GM19099 (cell line): ENCODE measurements at regions not wholly inside any gene's neighbourhood (a gene's known extent, or its start where the extent isn't known, plus 50 kb on each side); places are given as distances from the start of the nearest gene placed in this dataset.

Source experiments
- POLR2A ChIP-seq: IDR thresholded peaks from 3 replicates; pipeline ENCODE4 v1.6.1; 2011; ENCODE audit warnings: low read depth; ENCODE audit not compliant: insufficient read length; ENCODE audit errors: extremely low read depth

DNA sequence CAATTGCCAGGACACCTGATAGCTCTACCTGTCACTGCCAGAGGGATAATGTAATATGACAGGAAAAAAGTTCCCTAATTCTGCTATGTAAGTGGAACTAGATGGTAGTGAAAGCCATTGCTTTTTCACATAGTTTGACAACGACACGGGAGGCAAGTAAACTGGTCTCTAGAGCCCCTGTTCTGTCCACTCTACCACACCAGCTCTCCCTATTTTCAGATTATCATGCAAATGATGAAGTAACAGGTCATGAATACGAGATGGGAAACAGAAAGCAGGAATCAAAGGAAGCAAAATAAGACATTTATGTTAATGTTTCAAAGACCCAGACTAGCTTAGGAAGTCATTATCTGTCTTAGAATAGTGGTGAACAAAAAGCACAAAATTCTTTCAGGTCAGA lies 56.2 kb downstream of the TAF11L14 start:
- no peak for TF ChIP-seq POLR2A

DNA sequence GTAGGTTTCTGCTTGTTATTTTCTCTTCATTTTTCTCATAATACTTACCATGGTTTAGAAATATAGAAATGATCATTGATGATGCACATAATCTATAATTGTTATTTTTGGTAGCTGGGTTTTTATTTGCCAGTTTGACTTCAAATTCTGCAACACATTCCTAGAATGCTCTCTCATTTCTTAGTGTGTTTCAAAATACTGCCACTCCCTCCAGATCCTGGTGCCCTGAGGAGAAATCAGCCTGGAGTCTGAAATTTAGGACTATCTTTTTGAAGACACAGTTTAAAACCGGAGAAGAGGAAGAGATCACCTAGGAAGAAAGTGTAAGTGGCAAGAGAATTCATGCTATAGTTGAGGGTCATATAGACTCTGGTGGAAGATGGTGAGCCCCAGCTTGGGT lies 57.5 kb downstream of the TAF11L14 start:
- no peak for TF ChIP-seq POLR2A

DNA sequence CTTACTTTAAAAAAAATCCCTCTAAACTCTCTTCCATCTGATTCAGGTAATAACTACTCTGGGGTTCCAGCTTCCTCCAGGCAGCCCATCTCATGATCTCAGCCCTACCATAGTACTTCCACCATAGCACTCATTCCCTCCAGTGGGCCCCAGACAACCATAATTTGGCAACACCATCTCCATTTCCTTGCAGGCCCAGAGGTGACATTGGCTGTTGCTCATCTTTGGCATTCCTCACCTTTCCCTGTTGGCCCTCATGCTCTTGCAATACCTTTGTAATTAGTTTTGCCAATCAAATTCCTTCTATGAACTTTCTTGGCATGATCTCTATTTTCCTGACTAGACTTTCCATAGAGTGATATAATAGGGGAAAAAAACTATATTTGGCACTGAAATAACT lies 60.1 kb downstream of the TAF11L14 start:
- TF ChIP-seq POLR2A = no peak

DNA sequence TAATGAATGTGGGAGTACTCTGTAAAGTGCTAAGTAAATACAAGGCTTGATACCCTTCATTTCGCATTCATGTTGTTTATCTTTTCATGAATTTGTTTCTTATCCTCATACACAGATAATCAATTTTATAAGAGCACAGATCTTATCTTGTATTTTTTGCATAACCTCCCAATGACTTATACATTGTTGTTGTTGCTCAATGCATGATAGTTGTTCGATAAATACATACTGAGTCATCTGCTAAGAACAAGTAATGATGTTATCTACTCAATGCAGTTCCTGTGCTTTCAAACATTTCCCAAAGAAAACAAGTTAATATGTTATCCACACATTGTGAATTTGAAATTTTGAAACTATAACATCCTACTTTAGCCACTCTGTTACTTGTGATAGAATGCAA lies 60.7 kb downstream of the TAF11L14 start:
- no peak for TF ChIP-seq POLR2A

DNA sequence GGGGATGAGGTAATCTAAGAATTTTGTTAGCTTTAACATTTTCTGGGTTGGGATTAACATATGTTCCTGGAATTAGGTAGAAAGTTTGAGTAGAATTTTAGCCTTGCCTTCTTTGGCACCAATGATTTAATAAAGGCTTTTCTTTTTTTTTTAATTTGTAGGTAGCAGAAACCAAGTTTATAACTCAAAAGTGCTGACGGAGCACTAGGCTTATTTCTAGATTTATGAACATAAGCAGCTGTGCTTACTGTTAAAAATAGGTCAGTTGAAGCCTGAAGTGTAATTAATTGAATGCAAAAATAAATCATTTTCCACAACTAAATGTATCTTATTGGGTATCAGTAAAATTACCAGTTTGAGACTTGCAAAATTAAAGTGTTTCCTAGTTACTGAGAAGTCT lies 62.4 kb downstream of the TAF11L14 start:
- no peak for TF ChIP-seq POLR2A

DNA sequence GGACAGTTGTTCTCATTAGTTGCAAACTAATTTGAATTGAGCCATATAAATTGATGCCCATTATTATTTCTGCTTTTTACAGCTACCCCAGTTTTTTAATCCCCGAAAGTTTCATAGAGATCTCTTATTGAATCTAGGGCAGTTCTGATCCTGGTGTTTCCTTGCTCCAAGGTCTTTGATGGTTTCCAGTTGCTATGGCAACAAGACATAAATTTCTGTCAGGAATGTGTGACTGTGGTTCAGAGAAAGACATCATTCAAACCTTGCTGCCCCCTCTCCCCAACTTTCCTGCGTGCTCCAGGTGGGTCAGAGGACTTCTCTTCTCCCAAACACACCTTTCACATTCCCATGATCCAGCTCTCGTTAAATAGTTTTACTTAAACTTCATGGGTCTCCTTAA lies 63.4 kb downstream of the TAF11L14 start:
- no peak for TF ChIP-seq POLR2A

DNA sequence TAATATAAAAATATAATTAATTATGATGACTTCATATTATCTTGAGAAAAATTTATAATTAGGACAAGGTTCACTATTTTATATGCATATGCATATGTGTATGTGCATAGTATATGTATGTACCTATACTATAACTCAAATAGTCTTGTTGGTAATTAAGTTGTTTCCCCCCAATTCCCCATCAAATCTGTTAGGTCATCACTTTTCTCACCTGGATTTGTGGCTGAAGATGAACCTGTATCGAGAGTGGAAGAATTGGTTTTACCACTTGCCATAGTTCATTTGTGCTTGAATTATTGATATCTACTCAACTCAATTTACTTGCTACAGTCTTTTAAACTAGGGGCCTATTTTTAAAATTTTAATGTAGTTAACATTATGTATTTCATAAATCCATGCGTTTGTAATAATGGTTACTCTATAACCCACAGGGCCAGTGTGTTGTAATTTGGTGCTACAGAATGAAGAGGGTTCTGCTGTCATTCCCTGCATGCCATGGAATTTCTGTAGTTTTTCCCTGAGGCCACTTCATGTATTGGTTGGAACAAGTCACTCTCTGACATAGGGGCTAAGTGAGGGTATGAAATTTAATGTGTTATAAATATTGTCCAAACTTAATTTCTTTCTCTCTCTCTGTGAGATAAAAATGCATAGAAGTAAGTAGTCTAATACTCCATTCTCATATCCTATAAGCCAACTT lies 74.9 kb downstream of the TAF11L14 start:
- no peak for TF ChIP-seq POLR2A

DNA sequence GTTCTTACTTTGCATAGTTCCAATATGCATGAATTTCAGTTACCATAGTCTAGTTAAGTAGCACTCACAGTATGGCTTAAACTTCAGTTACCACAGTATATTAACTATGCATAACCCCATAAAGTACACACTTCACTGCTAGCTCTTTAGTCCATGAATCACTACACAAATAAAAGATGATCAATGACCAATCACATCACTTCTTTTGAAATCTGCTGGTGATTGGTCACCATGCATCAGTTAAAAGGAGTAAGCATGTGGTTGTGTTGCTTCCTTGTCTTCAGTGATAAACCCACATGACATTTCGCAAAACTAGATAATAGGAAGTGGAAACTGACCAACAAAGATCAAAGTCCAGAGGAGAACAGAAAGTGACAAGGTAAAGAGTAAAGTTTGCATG lies 79.0 kb downstream of the TAF11L14 start:
- no peak for TF ChIP-seq POLR2A

DNA sequence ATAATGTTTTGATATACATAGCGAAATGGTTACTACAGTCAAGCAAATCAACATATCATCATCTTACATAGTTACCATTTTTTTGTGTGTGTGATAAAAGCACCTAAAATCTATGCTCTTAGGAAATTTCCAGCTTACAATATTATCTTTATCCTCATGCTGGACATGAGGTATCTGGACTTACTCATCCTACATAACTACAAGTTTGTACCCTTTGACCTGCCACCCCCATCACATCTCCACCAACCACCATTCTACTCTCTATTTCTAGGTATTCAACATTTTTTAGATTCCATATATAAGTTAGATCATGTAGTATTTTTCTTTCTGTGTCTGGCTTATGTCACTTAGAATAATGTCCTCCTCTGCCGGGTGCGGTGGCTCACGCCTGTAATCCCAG lies 79.9 kb downstream of the TAF11L14 start:
- no peak for TF ChIP-seq POLR2A

DNA sequence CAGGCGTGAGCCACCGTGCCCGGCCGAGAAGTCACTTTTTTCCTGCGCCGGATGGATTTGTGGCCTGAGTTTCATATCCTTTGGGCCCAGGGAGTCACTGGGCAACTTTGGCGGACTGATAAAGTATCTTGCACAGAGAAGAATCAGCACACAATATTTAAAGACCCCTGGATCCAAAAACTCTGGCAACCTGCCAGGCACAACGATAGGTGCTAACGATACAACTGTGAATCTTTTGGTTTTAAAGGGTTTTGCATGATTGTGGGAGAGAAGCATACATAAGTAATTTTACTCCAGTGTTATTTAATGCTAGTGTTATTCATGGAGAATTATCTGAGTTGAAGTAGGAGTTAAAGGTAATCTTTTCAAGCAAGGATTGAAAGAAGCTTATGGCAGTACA lies 85.3 kb downstream of the TAF11L14 start:
- TF ChIP-seq POLR2A = no peak

DNA sequence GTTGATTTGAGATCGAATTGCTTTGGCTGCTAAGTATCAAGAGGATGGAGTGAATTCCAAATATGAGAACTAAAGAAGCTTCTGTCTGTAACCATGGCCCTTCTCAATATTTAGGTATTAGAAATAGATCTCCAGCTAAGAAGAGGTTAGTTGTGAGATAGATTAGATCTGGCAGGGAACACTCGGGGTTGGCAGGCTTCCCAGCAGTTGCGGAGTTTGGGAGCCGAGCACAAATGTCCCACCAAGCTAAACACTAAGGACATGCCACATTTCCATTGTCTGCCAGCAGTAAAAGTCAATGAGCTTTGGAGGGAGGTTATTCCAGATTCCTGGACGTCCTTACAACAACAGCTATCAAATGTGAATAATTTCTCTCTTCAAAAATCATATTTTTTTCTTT lies 85.8 kb downstream of the TAF11L14 start:
- TF ChIP-seq POLR2A = no peak

DNA sequence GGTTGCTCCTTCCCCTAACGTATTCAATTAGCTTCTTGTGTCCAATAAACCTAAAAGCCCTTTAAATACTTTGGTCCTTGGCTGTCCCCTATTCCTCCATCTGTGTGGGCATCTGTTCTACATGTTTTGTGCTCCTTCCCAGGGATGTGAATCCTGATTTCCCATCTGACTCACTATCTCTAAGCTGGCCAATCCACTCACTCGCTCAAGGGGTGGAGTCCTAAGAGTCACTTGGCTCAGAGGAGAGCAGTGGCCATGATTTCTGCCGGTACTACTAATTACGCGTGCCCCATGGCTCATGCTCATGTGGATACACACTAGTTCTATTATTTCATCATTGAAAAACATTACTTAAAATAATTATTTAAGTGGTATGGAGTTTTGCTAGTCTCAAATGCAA lies 89.6 kb downstream of the TAF11L14 start:
- TF ChIP-seq POLR2A = no peak

DNA sequence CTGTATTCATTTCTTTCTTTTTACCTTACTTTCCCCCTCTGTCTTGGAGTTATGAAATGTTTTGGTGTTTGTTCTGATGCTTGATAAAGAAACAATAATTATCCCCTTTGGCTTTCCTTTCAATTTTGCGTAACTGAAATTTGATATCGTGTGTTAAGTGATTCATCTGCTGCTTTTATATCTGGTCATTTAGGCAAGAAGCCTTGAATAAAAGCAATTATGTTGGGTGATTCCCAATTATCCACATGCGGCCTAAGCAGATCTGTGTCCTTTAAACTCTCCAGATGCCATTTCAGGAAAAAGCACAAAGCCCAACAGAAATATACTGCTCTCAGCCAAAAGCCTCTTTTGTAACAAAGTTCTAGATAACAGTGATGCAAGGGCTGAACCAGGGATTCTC lies 92.8 kb downstream of the TAF11L14 start:
- TF ChIP-seq POLR2A = no peak

DNA sequence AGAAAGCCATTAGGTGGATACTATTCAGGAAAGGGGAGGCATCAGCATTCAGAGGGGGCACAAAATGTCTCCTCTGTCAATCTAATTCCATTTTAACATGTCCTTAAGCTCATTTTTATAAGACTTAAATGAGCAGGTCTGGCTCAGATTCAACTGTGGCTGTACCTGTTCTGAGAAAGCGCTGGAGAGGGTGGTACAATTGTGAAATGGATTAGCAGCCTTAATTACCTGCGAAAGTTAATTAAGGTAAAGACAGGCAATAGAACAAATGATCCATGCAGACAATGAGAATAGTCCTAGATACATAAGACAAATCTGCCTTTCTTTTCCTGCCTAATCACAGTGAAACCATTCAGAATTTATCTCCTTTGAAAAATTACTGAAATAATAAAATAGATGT lies 96.2 kb downstream of the TAF11L14 start:
- TF ChIP-seq POLR2A = no peak

DNA sequence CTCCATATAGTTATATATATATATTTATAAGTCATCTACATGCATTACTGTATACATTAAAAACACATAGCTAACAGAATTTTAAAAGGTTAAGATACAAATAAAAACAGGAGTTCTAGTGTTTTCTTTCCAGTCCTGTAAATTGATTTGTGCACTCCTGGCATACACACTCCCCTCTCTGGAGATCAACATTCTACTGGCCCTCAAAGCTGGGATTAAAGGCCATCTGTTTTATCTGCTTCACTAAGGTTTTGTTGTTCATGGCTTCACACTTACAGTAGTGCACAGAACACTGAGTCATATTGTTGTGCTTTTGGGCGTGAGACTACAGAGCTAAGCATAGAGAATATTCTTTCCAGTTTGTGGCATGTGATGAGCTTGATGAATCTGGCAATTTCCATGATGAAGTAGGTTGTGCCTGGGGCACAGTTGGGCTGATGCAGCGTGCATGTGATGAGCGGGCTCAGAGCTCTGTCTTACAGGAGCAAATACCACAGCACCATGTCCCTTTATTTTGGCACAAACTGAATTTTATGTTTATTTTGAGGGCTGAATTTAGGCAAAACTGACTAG lies 98.2 kb downstream of the TAF11L14 start:
- no peak for TF ChIP-seq POLR2A

DNA sequence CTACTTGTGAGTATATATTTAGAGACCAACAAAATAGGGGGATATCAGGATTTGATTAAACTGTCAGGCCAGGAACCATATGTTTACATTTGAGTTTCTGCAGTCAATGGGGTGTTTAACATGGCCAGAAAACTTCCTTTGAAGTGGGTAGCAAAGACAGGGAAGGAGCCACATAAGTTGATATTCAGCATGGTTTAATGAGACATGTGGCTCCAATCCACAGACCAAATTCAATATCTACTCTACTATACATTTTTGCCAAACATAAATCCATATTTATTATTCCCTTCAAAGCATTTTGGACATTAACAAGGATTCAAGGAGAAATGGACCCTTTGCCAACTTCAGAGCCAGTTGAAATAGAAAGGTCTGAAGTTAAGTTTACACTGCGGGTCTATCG lies 99.8 kb downstream of the TAF11L14 start:
- no peak for TF ChIP-seq POLR2A

DNA sequence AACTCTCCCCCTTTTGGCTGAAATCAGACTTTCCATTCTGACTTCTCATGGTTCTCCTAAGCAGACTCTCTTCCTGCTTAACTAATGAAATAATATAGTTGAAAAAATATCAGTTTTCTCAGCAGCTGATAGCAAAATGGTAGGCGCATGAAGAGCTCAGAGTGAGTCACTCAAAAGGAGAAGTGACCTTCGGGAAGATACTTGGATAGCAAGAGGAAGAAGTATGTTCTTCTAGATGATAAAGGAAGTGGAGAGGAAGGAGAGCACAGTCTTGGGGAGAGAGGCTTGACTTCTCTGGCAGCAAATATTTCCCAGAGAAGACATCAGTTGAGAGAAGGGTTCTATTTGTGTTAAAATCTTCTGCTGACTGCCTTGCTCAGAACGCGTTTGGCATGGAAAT lies 101.5 kb downstream of the TAF11L14 start:
- no peak for TF ChIP-seq POLR2A
